SK-N-SH (cell line): ENCODE measurements at regions not wholly inside any gene's neighbourhood (a gene's known extent, or its start where the extent isn't known, plus 50 kb on each side); places are given as distances from the start of the nearest gene placed in this dataset.

Experiments used
- CTCF ChIA-PET: fragments of 300-600, 350-600 bp; formaldehyde crosslinking; extraction: SDS; loops from one replicate; lab custom pipeline; 2021; lab: Yijun Ruan, JAX
- POLR2A ChIA-PET: fragments of 350-600 bp; sonication (Branson Sonifier 250); formaldehyde crosslinking; extraction: SDS; loops from one replicate; lab custom pipeline; 2020; ENCODE audit warnings: antibody characterized with exemption, inconsistent platforms; lab: Yijun Ruan, JAX
- DNase-seq: peaks from one replicate; pipeline ENCODE4 v3.0.0; 2012
- H2AFZ ChIP-seq: fragments of 200-600 bp; sonication (generic); 2 replicates; pipeline ENCODE4 v1.8.1; 2016; ENCODE audit warnings: antibody characterized with exemption, mild to moderate bottlenecking, low read depth
- H3F3A ChIP-seq: fragments of 200-600 bp; sonication (generic); replicated peaks from 2 replicates; pipeline ENCODE3; 2016; ENCODE audit warnings: antibody characterized with exemption, mild to moderate bottlenecking; ENCODE audit not compliant: insufficient read depth
- H3K27ac ChIP-seq, 2 experiments: fragments of 200-500 bp in 1 of 2; fragments of 200-600 bp in 1 of 2; sonication (Bioruptor generic) in 1 of 2; sonication (generic), shearing (Covaris generic) in 1 of 2; 2 replicates each; pipeline versions ENCODE4 v1.5.1 to v1.6.1; 2014 to 2016; ENCODE audit warnings: low read depth in 2 of 2, inconsistent platforms in 1 of 2, low read length in 1 of 2, mild to moderate bottlenecking in 1 of 2, mixed read lengths in 1 of 2
- H3K27me3 ChIP-seq: fragments of 200-600 bp; sonication (generic), shearing (Covaris generic); 2 replicates; pipeline ENCODE4 v1.6.1; 2016; ENCODE audit warnings: mixed run types; ENCODE audit not compliant: insufficient read depth
- H3K36me3 ChIP-seq, 2 experiments: fragments of 200-500 bp in 1 of 2; fragments of 200-600 bp in 1 of 2; sonication (Bioruptor generic) in 1 of 2; sonication (generic) in 1 of 2; replicated peaks in 1 of 2; 2 replicates each; pipeline versions ENCODE3 to v1.5.1; 2014 to 2016; ENCODE audit warnings: low read length in 1 of 2, mild to moderate bottlenecking in 1 of 2; ENCODE audit not compliant: insufficient read depth in 2 of 2, control insufficient read depth in 1 of 2
- H3K4me1 ChIP-seq, 2 experiments: fragments of 200-500 bp in 1 of 2; fragments of 200-600 bp in 1 of 2; sonication (Bioruptor generic) in 1 of 2; sonication (generic), shearing (Covaris generic) in 1 of 2; 2 replicates each; pipeline versions ENCODE4 v1.5.1 to v1.6.1; 2014 to 2016; ENCODE audit warnings: low read depth in 1 of 2, low read length in 1 of 2, mixed run types in 1 of 2; ENCODE audit not compliant: insufficient read depth in 2 of 2, control insufficient read depth in 1 of 2
- H3K4me2 ChIP-seq: fragments of 200-600 bp; sonication (generic), shearing (Covaris generic); 2 replicates; pipeline ENCODE4 v1.6.1; 2017; ENCODE audit warnings: mixed run types
- H3K4me3 ChIP-seq, 2 experiments: fragments of 200-500 bp in 1 of 2; fragments of 200-600 bp in 1 of 2; sonication (Bioruptor generic) in 1 of 2; sonication (generic), shearing (Covaris generic) in 1 of 2; 2 replicates each; pipeline versions ENCODE4 v1.5.1 to v1.8.1; 2014 to 2016; ENCODE audit warnings: low read depth in 2 of 2, inconsistent platforms in 1 of 2, low read length in 1 of 2, mild to moderate bottlenecking in 1 of 2, mixed read lengths in 1 of 2, moderate library complexity in 1 of 2
- H3K79me2 ChIP-seq: fragments of 200-600 bp; sonication (generic); 2 replicates; pipeline ENCODE4 v1.8.1; 2017; ENCODE audit warnings: mild to moderate bottlenecking; ENCODE audit not compliant: insufficient read depth
- H3K9ac ChIP-seq: fragments of 200-600 bp; sonication (generic); 2 replicates; pipeline ENCODE4 v1.6.1; 2017; ENCODE audit warnings: mixed run types
- H3K9me2 ChIP-seq: fragments of 200-600 bp; sonication (generic); 2 replicates; pipeline ENCODE4 v1.6.1; 2017; ENCODE audit warnings: mixed run types
- H3K9me3 ChIP-seq: fragments of 200-600 bp; sonication (generic); 2 replicates; pipeline ENCODE4 v1.6.1; 2017; ENCODE audit warnings: mixed run types, mild to moderate bottlenecking, moderate library complexity
- H4K20me1 ChIP-seq: fragments of 200-600 bp; sonication (generic); 2 replicates; pipeline ENCODE4 v1.6.1; 2017; ENCODE audit warnings: mild to moderate bottlenecking, mixed run types; ENCODE audit not compliant: insufficient read depth
- CHD2 ChIP-seq: fragments of 150-350 bp; IDR thresholded peaks from 2 replicates; pipeline ENCODE4 v1.6.1; 2018; ENCODE audit warnings: low read length; ENCODE audit not compliant: partially characterized antibody
- CTCF ChIP-seq: fragments of 200-600 bp; sonication (generic); IDR thresholded peaks from 2 replicates; pipeline ENCODE4 v1.6.1; 2017; ENCODE audit warnings: antibody characterized with exemption, mild to moderate bottlenecking, moderate library complexity
- ELF1 ChIP-seq: IDR thresholded peaks from 2 replicates; pipeline ENCODE4 v1.4.0; 2012
- EZH2phosphoT487 ChIP-seq: fragments of 200-600 bp; sonication (generic); IDR thresholded peaks from 2 replicates; pipeline ENCODE4 v1.6.1; 2017; ENCODE audit warnings: low read depth, mixed run types, mild to moderate bottlenecking, antibody characterized with exemption, moderate library complexity, borderline replicate concordance
- FOSL2 ChIP-seq: IDR thresholded peaks from 2 replicates; pipeline ENCODE4 v1.4.0; 2012; ENCODE audit warnings: low read depth, mild to moderate bottlenecking, moderate library complexity, borderline replicate concordance
- GABPA ChIP-seq: IDR thresholded peaks from 2 replicates; pipeline ENCODE4 v1.4.0; 2012; ENCODE audit warnings: low read depth, mild to moderate bottlenecking
- MAX ChIP-seq: IDR thresholded peaks from 2 replicates; pipeline ENCODE4 v1.4.0; 2012; ENCODE audit warnings: low read depth
- MEF2A ChIP-seq: IDR thresholded peaks from 2 replicates; pipeline ENCODE4 v1.4.0; 2012; ENCODE audit warnings: low read depth, borderline replicate concordance
- NFIC ChIP-seq: IDR thresholded peaks from 2 replicates; pipeline ENCODE4 v1.4.0; 2012; ENCODE audit warnings: borderline replicate concordance
- NRF1 ChIP-seq: IDR thresholded peaks from 2 replicates; pipeline ENCODE4 v1.6.1; 2012; ENCODE audit warnings: low read depth, mild to moderate bottlenecking, low read length
- RCOR1 ChIP-seq: fragments of 150-350 bp; IDR thresholded peaks from 2 replicates; pipeline ENCODE4 v1.6.1; 2017; ENCODE audit warnings: antibody characterized with exemption, low read length
- RXRA ChIP-seq: IDR thresholded peaks from 2 replicates; pipeline ENCODE4 v1.4.0; 2012; ENCODE audit warnings: low read depth, mild to moderate bottlenecking, borderline replicate concordance
- SIN3A ChIP-seq: IDR thresholded peaks from 2 replicates; pipeline ENCODE4 v1.6.1; 2012; ENCODE audit warnings: low read depth, mild to moderate bottlenecking, low read length, moderate library complexity, borderline replicate concordance
- SMC3 ChIP-seq: IDR thresholded peaks from 2 replicates; pipeline ENCODE4 v1.6.1; 2012; ENCODE audit warnings: low read depth, low read length, improper control_type of control experiment
- TCF12 ChIP-seq: IDR thresholded peaks from 2 replicates; pipeline ENCODE4 v1.4.0; 2012
- TEAD4 ChIP-seq: IDR thresholded peaks from 2 replicates; pipeline ENCODE4 v1.4.0; 2012; ENCODE audit warnings: mild to moderate bottlenecking, borderline replicate concordance; ENCODE audit not compliant: insufficient read depth
- USF1 ChIP-seq: IDR thresholded peaks from 2 replicates; pipeline ENCODE4 v1.4.0; 2012; ENCODE audit warnings: low read depth, borderline replicate concordance
- ZBTB33 ChIP-seq: IDR thresholded peaks from 2 replicates; pipeline ENCODE4 v1.4.0; 2012; ENCODE audit warnings: low read depth, borderline replicate concordance
- WGBS: methylation state at CpG from one replicate; pipeline ENCODE4 v1.1.6; 2017; ENCODE audit warnings: low lambda C conversion rate; 5-methylcytosine and 5-hydroxymethylcytosine counted together

- POLR2A ChIA-PET, result no interaction called here
- TF ChIP-seq MEF2A (no peak), SMC3 (no peak), NRF1 (no peak), RXRA (no peak), ELF1 (no peak), RCOR1 (no peak), USF1 (no peak), MAX (no peak), NFIC (no peak), SIN3A (no peak)
- TF ChIP-seq, all 33 proteins: peak for 0
- Histone ChIP-seq H3K4me1 (no peaks in the 10 kb centered on the region; a peak in 1 of 4 replicates), H3K9ac (no peak overlapping the region), H3K27me3 (no peaks in the 10 kb centered on the region), H3K9me3 (no peaks in the 10 kb centered on the region), H3K9me2 (no peaks in the 10 kb centered on the region), H3K4me2 (no peak overlapping the region), H3K79me2 (no peaks in the 10 kb centered on the region), H3F3A (no peaks in the 10 kb centered on the region), H3K4me3 (no peak overlapping the region), H2AFZ (no peak overlapping the region), H3K36me3 (no peaks in the 10 kb centered on the region), H3K27ac (no peak overlapping the region), H4K20me1 (no peaks in the 10 kb centered on the region)
- 73% methylated on average over 1 of the region's 1 CpG for WGBS
- CTCF ChIA-PET, result interaction anchor here (1.0 to 1.2 kb wide), 3 partner anchors 12 to 221 kb away, joined by 3 read pairs; no protein-coding TSS in a partner anchor
- no peak for DNase-seq
Measured at GRCh38 chr3:115563984-115564383, 59.3 kb upstream of the GAP43 start.

- no peaks in the 10 kb centered on the region for H3K27me3 ChIP-seq
- WGBS, result 71% methylated on average over 1 of the region's 1 CpG
- no peaks in the 10 kb centered on the region for H3K9me3 ChIP-seq
- no peaks in the 10 kb centered on the region for H3K36me3 ChIP-seq
- CTCF ChIA-PET, result no interaction called here
- TF ChIP-seq EZH2phosphoT487 (no peak), TCF12 (no peak), CTCF (no peak), ZBTB33 (no peak), GABPA (no peak), CHD2 (no peak), RCOR1 (no peak), SIN3A (no peak), TEAD4 (no peak), FOSL2 (no peak), SMC3 (no peak)
- TF ChIP-seq, all 33 proteins: peak for 0
- Histone ChIP-seq H3K4me2 (no peak overlapping the region), H3F3A (no peaks in the 10 kb centered on the region), H2AFZ (no peak overlapping the region), H3K27ac (no peak overlapping the region), H3K9ac (no peak overlapping the region), H3K4me3 (no peak overlapping the region), H3K4me1 (no peaks in the 10 kb centered on the region), H3K79me2 (no peaks in the 10 kb centered on the region), H4K20me1 (no peaks in the 10 kb centered on the region), H3K9me2 (no peaks in the 10 kb centered on the region)
- POLR2A ChIA-PET, result no interaction called here
- no peak for DNase-seq
Measured at GRCh38 chr3:115571413-115571812, 51.9 kb upstream of the GAP43 start.
